CD14-positive monocyte (primary cell): ENCODE measurements at regions not wholly inside any gene's neighbourhood (a gene's known extent, or its start where the extent isn't known, plus 50 kb on each side); places are given as distances from the start of the nearest gene placed in this dataset.

ENCODE experiments used
- DNase-seq, 3 donors: peaks; one replicate each; pipeline ENCODE4 v3.0.0-alpha.2; 2011 to 2022
- H2AFZ ChIP-seq: 2 replicates; pipeline ENCODE4 v1.6.0; 2012; ENCODE audit warnings: mild to moderate bottlenecking, low read depth, low read length, inconsistent platforms; ENCODE audit not compliant: insufficient read depth, poor library complexity, severe bottlenecking
- H3K27ac ChIP-seq, 2 donors: 1 replicate in 1 of 2; 2 replicates in 1 of 2; pipeline ENCODE4 v1.5.1; 2012 to 2013; ENCODE audit warnings: low read length in 2 of 2, control low read depth in 1 of 2, inconsistent platforms in 1 of 2, low read depth in 1 of 2, mild to moderate bottlenecking in 1 of 2
- H3K27me3 ChIP-seq, 2 donors: one replicate each; pipeline versions ENCODE4 v1.6.0 to v1.6.1; 2011 to 2013; ENCODE audit warnings: low read length in 2 of 2; ENCODE audit not compliant: control insufficient read depth in 2 of 2, insufficient read depth in 2 of 2
- H3K36me3 ChIP-seq, 2 donors: replicated peaks in 1 of 2; 1 replicate in 1 of 2; 2 replicates in 1 of 2; pipeline versions ENCODE4 v1.5.1 to v1.6.1; 2012 to 2013; ENCODE audit warnings: low read length in 2 of 2, control low read depth in 1 of 2, inconsistent platforms in 1 of 2, mild to moderate bottlenecking in 1 of 2; ENCODE audit not compliant: insufficient read depth in 2 of 2, control insufficient read depth in 1 of 2
- H3K4me1 ChIP-seq, 2 donors: 1 replicate in 1 of 2; 2 replicates in 1 of 2; pipeline versions ENCODE4 v1.5.1 to v1.6.1; 2012 to 2013; ENCODE audit warnings: low read length in 2 of 2, control low read depth in 1 of 2, inconsistent platforms in 1 of 2, mild to moderate bottlenecking in 1 of 2, moderate library complexity in 1 of 2; ENCODE audit not compliant: insufficient read depth in 2 of 2, control insufficient read depth in 1 of 2
- H3K4me2 ChIP-seq: replicated peaks from 2 replicates; pipeline ENCODE3; 2012; ENCODE audit warnings: low read length, moderate library complexity, mild to moderate bottlenecking; ENCODE audit not compliant: poor library complexity, severe bottlenecking; ENCODE audit errors: extremely low read depth
- H3K4me3 ChIP-seq, 3 experiments: fragments of 200-600 bp in 1 of 3; sonication (generic) in 1 of 3; replicated peaks in 1 of 3; 1 replicate in 2 of 3; 2 replicates in 1 of 3; pipeline ENCODE4 v1.5.1; 2011 to 2013; ENCODE audit warnings: low read length in 3 of 3, mild to moderate bottlenecking in 3 of 3, control low read depth in 2 of 3, low read depth in 2 of 3, inconsistent platforms in 1 of 3, moderate library complexity in 1 of 3
- H3K79me2 ChIP-seq: 2 replicates; pipeline ENCODE4 v1.6.0; 2012; ENCODE audit warnings: mild to moderate bottlenecking, control low read depth, inconsistent platforms, low read length, moderate library complexity; ENCODE audit not compliant: insufficient read depth
- H3K9ac ChIP-seq: 2 replicates; pipeline ENCODE4 v1.6.0; 2017; ENCODE audit warnings: low read length, mild to moderate bottlenecking; ENCODE audit not compliant: insufficient read depth, poor library complexity, severe bottlenecking
- H3K9me3 ChIP-seq, 2 donors: replicated peaks in 1 of 2; 1 replicate in 1 of 2; 2 replicates in 1 of 2; pipeline versions ENCODE4 v1.5.1 to v1.6.1; 2012 to 2013; ENCODE audit warnings: low read length in 2 of 2, control low read depth in 1 of 2; ENCODE audit not compliant: control insufficient read depth in 1 of 2, insufficient read depth in 1 of 2
- H4K20me1 ChIP-seq: 2 replicates; pipeline ENCODE4 v1.6.0; 2012; ENCODE audit warnings: mild to moderate bottlenecking, low read length, control low read depth, moderate library complexity; ENCODE audit not compliant: insufficient read depth
- H3K27ac Mint-ChIP-seq, 7 donors: one replicate each; pipeline ENCODE4 v1.8.0; 2020; ENCODE audit warnings: mild to moderate bottlenecking in 7 of 7, mixed read lengths in 7 of 7, moderate library complexity in 6 of 7, inconsistent platforms in 2 of 7
- H3K27me3 Mint-ChIP-seq, 3 donors: one replicate each; pipeline ENCODE4 v1.8.0; 2021 to 2022; ENCODE audit warnings: low read depth in 3 of 3, mild to moderate bottlenecking in 3 of 3, mixed read lengths in 3 of 3, moderate library complexity in 3 of 3, inconsistent platforms in 1 of 3
- H3K36me3 Mint-ChIP-seq, 2 donors: one replicate each; pipeline ENCODE4 v1.8.0; 2020; ENCODE audit warnings: mixed read lengths in 2 of 2, inconsistent platforms in 1 of 2, mild to moderate bottlenecking in 1 of 2
- H3K4me1 Mint-ChIP-seq: one replicate; pipeline ENCODE4 v1.8.0; 2020; ENCODE audit warnings: mild to moderate bottlenecking, mixed read lengths
- H3K4me3 Mint-ChIP-seq, 2 donors: one replicate each; pipeline ENCODE4 v1.8.0; 2020; ENCODE audit warnings: mild to moderate bottlenecking in 2 of 2, mixed read lengths in 2 of 2, moderate library complexity in 1 of 2
- H3K9me3 Mint-ChIP-seq, 7 donors: one replicate each; pipeline ENCODE4 v1.8.0; 2020 to 2022; ENCODE audit warnings: mixed read lengths in 7 of 7, mild to moderate bottlenecking in 6 of 7, moderate library complexity in 6 of 7, inconsistent platforms in 2 of 7
- CTCF ChIP-seq: fragments of 200-600 bp; IDR thresholded peaks from one replicate; pipeline ENCODE4 v1.8.0; 2022; ENCODE audit warnings: antibody characterized with exemption, mild to moderate bottlenecking
- WGBS: methylation state at CpG from one replicate; pipeline ENCODE4 v1.1.5; 2013; ENCODE audit warnings: missing lambda C conversion rate; ENCODE audit not compliant: insufficient coverage; 5-methylcytosine and 5-hydroxymethylcytosine counted together
- intact Hi-C, 2 donors: fragments of 100-400 bp; cut with micrococcal nuclease; formaldehyde crosslinking; loops; one replicate each; pipeline versions ENCODE4 v1.15.0 to v1.15.1; 2023

GRCh38 chr11:126112547-126112946 is 49.9 kb upstream of the CDON start:
- no peaks in the 10 kb centered on the region for H3K36me3 Mint-ChIP-seq
- H3K4me3 ChIP-seq: no peak overlapping the region
- no peaks in the 10 kb centered on the region for H3K4me1 ChIP-seq
- no peaks in the 10 kb centered on the region for H3K9me3 ChIP-seq
- H3K36me3 ChIP-seq: no peaks in the 10 kb centered on the region
- H3K27ac Mint-ChIP-seq: no peak overlapping the region
- H3K27me3 ChIP-seq: no peaks in the 10 kb centered on the region
- no peaks in the 10 kb centered on the region for H3K79me2 ChIP-seq
- no peak for TF ChIP-seq CTCF
- WGBS: 87% methylated on average over 14 of the region's 14 CpGs
- intact Hi-C loops: no loop called here
- H3K4me1 Mint-ChIP-seq: no peaks in the 10 kb centered on the region
- H3K27me3 Mint-ChIP-seq: peaks cover 0 to 4% (median 1%) of the 10 kb centered on the region in 3 donors
- H3K27ac ChIP-seq: no peak overlapping the region
- no peak overlapping the region for H3K4me2 ChIP-seq
- H3K4me3 Mint-ChIP-seq: no peak overlapping the region
- no peak overlapping the region for H3K9ac ChIP-seq
- H4K20me1 ChIP-seq: no peaks in the 10 kb centered on the region
- no peak overlapping the region for H2AFZ ChIP-seq
- peaks cover 0 to 2% (median 0%) of the 10 kb centered on the region in 7 donors for H3K9me3 Mint-ChIP-seq
- DNase-seq: no peak
